Prostate gland (tissue), 2 donors: ENCODE measurements at regions not wholly inside any gene's neighbourhood (a gene's known extent, or its start where the extent isn't known, plus 50 kb on each side); places are given as distances from the start of the nearest gene placed in this dataset.

Source experiments
- CTCF ChIP-seq, 4 experiments: fragments of 200-600 bp in 2 of 4; fragments of 450-650 bp in 2 of 4; sonication (generic) in 2 of 4; IDR thresholded peaks; 1 replicate in 3 of 4; 2 replicates in 1 of 4; pipeline ENCODE4 v1.5.1; 2016 to 2019; ENCODE audit warnings: antibody characterized with exemption in 4 of 4, mild to moderate bottlenecking in 2 of 4, moderate library complexity in 2 of 4
- POLR2A ChIP-seq: fragments of 450-650 bp; IDR thresholded peaks from one replicate; pipeline ENCODE4 v1.6.1; 2016; ENCODE audit warnings: antibody characterized with exemption, mild to moderate bottlenecking
- POLR2AphosphoS5 ChIP-seq: sonication (generic); formaldehyde crosslinking; IDR thresholded peaks from one replicate; pipeline ENCODE4 v1.6.1; 2017; ENCODE audit warnings: antibody characterized with exemption

DNA sequence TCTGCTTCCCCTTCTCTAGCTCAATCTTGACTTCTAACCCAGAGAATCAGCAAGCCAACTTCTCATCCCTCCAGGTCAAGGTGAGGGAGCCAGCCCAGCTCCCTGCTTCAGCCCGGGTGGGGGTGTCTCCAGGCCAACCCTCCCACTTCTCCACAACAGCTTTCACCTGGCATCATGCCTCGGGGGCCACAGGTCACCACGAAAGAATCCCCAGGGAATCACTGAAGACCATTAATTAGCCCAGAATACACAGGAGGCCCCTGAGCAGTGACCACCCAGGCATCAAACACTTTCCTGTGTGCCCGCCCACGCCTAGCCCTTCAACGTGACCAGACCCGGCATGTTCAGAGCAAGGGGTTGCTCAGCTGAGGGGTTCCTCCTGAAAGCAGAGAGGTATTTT, 646.7 kb downstream of the BCOR start:
- TF ChIP-seq POLR2A (no peak), POLR2AphosphoS5 (no peak), CTCF (IDR thresholded peaks at IDR 0.05) (no peak)
